GM18526 (cell line): ENCODE measurements at regions not wholly inside any gene's neighbourhood (a gene's known extent, or its start where the extent isn't known, plus 50 kb on each side); places are given as distances from the start of the nearest gene placed in this dataset.

Source experiments
- POLR2A ChIP-seq: IDR thresholded peaks from 3 replicates; pipeline ENCODE4 v1.6.1; 2011; ENCODE audit not compliant: insufficient read length; ENCODE audit errors: extremely low read depth

GRCh38 chr4:14768449-14768848 is 233.8 kb upstream of the CPEB2 start:
- TF ChIP-seq POLR2A = no peak

GRCh38 chr4:14769993-14770392 is 232.3 kb upstream of the CPEB2 start:
- no peak for TF ChIP-seq POLR2A

DNA sequence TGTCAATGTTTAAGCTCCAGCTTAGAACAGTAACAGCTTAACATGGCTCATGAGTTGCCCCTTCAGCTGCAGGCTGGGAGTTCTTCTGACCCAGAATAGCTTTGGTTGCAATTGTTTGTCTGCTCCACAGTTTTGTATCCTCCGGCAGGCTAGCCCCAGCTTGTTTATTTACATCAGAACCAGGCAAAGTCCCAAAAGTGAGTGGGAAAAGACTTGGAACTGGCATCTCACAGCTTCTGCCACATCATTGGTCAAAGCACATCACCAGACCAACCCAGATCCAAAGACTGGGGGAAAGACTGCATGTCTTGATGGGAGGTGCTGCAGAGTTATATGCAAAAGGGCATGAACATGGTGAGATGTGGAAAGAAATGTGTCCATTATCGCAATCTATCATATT is 231.2 kb upstream of the CPEB2 start:
- no peak for TF ChIP-seq POLR2A

DNA sequence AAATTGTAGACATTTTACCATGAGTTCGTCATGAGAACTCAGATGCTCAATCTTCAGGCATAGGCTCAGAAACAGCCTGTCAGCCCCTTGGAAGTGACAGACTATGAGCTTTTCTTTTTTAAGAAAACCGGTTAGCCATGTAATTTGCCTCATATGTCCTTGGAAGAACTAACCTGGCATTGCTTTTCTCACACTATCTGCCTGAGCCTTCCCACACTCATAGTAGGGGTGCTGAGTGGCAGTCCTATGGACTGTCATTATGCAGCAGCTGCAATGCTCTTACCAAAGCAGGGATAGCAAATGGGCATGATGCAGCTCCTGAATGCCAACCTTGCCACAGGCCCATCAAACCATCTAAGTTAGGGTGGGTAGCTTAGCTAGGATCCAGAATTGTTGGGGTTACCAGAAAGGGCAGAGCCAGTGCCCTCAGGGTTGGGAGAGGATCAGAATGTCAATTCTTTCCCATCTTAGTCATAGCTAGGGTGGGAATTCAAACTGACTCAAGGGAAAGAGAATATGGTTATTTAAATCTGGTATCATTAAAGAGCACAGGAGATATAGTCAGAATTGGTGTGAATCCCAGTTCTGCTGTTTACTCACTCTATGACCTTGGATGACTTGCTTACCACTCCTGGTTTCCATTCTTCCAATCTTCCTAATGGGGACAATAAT is 230.6 kb upstream of the CPEB2 start:
- no peak for TF ChIP-seq POLR2A

DNA sequence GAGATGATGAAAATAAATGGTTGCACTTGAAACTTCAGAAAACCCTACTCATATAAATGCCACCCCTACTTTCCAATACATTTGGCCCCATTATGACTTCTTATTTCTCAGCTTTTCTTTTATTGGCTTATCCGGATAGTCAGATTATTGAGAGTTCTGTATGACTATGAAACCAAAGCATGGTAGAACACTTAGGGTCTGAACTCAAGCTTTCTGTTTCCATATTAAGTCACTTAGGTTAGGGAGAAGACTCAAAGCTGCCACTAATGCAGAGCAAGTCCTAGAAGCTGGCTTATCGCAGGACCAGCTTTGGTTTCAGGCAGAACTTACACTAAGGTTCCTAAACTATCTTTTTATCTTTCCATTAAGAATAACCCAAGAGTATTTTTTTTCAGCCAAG is 229.9 kb upstream of the CPEB2 start:
- no peak for TF ChIP-seq POLR2A

DNA sequence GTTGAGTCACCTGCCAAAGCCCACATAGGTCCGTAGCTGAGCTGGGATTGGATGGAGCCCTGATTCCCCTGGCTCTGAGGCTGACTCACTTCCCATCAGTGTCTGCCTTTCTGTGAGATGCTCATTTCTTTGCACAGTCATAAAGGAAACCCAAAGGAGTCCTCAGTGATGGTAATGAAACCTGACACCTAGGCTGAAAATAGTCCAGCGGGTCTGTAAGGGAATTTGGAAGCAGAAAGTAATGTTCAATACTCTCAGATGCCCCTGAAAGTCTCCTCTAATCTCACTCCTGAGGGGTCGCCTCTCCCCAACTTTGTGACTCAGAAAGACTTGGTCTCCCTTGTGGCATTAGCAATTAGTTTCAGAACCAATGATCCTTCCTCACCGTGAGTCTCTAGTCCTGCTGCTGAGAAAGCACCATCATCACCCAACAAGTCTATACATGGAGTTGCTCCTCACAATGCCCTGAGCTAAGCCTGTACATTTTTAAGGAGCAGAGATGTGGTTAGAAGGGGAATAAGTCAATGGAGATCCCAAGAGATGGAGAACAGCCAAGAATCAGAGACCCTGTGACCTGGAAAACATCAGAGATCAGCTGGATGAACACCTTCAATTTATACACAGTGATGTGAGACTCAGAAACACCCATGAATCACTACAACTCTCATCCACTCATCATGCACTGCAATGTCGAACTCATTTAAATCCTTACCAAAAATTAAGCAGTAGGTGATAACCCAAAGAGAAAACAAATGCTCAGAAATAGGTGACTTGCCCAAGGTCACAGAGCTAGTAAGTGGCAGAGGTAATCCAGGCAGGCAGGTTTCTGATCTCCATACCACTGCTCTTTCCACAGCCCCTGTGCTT is 219.0 kb upstream of the CPEB2 start:
- TF ChIP-seq POLR2A = no peak

DNA sequence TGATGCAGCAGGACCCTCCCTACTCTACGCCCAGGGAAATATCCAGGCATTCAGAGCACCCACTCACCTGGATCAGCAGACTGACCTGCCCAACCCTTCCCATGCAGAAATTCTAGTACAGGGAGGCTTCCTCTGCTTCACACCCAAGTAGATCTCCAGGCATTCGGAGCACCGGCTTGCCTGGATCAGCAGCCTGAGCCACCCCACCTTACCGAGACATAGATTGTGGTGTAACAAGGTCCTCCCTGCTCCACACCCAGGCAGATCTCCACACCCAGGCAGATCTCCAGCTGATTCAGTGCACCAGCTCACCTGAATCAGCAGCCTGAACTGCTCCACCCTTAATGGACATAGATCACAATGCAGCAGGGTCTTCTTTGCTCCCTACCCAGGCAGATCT is 215.1 kb upstream of the CPEB2 start:
- TF ChIP-seq POLR2A = no peak

DNA sequence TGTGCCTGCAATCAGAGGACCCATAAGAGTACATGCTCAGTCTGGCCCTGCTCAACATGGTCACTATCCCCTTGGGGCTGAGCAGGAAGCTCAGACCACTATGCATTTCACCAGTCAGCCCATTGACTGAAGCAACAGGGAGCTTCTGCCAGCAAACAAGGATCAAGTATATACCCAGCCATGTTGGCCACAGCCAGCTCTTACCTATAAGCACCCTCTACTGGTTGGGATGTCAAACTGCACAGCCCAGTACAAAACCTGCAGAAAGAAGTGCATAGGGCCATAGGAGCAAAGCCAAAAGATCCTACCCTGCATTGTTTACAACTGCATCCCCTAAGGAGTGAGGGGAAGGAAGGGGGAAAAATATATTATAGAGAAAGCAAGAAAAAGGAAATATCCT is 214.4 kb upstream of the CPEB2 start:
- no peak for TF ChIP-seq POLR2A

DNA sequence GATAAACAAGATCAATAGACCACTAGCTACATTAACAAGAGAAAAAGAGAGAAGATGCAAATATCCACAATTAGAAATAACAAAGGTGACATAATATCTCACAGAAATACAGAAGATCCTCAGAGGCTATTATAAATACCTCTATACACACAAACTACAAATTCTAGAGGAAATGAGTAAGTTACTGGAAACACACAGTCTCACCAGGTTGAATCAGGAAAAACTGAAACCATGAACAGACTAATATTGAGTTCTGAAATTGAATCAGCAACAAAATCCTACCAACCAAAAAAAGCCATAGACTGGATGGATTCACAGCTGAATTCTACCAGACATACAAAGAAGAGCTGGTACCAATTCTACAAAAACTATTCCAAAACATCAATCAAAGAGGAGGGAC is 211.8 kb upstream of the CPEB2 start:
- no peak for TF ChIP-seq POLR2A

- no peak for TF ChIP-seq POLR2A
Observed at GRCh38 chr4:14792702-14793227, 209.5 kb upstream of the CPEB2 start.

GRCh38 chr4:14800977-14801376 is 201.3 kb upstream of the CPEB2 start:
- no peak for TF ChIP-seq POLR2A

DNA sequence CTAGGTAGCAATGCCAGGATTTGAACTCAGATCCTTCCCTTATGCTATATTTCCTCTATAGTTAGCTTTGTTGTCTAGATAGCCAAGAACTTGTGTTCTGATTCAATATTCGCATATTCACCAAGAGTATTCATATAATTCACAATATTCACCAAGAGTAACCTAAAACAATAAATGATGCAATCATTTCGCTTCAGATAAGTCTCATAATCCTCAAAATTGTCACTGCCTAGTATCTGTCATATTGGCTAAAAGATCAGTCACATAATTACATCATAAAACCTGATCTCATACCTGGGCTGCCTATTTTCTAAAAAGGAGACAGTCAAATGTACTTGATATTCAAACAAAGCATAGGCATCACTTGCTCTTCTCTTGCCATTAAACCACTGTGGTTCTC is 199.7 kb upstream of the CPEB2 start:
- no peak for TF ChIP-seq POLR2A

- TF ChIP-seq POLR2A = no peak
Observed at GRCh38 chr4:14807856-14808255, 194.4 kb upstream of the CPEB2 start.

- TF ChIP-seq POLR2A = no peak
Observed at GRCh38 chr4:14809203-14809602, 193.1 kb upstream of the CPEB2 start.

GRCh38 chr4:14810121-14810520 is 192.2 kb upstream of the CPEB2 start:
- no peak for TF ChIP-seq POLR2A

GRCh38 chr4:14810568-14810967 is 191.7 kb upstream of the CPEB2 start:
- TF ChIP-seq POLR2A = no peak
